Mucosa of stomach (tissue), 1 donor: ENCODE measurements at regions not wholly inside any gene's neighbourhood (a gene's known extent, or its start where the extent isn't known, plus 50 kb on each side); places are given as distances from the start of the nearest gene placed in this dataset.

Source experiments
- H3K27me3 ChIP-seq: one replicate; pipeline ENCODE4 v1.7.0; 2013; ENCODE audit warnings: mild to moderate bottlenecking, low read length; ENCODE audit not compliant: control insufficient read depth, insufficient read depth
- H3K36me3 ChIP-seq: one replicate; pipeline ENCODE4 v1.7.0; 2013; ENCODE audit warnings: low read length; ENCODE audit not compliant: control insufficient read depth, insufficient read depth
- H3K4me1 ChIP-seq: one replicate; pipeline ENCODE4 v1.7.0; 2013; ENCODE audit warnings: mild to moderate bottlenecking, low read length; ENCODE audit not compliant: control insufficient read depth, insufficient read depth
- H3K4me3 ChIP-seq: one replicate; pipeline ENCODE4 v1.7.0; 2013; ENCODE audit warnings: low read length
- H3K9ac ChIP-seq: one replicate; pipeline ENCODE4 v1.7.0; 2013; ENCODE audit warnings: mild to moderate bottlenecking, low read length, moderate library complexity
- H3K9me3 ChIP-seq: one replicate; pipeline ENCODE4 v1.7.0; 2013; ENCODE audit warnings: mild to moderate bottlenecking, low read length, moderate library complexity; ENCODE audit not compliant: control insufficient read depth
- donor health status: Pancreatic carcinoma.

DNA sequence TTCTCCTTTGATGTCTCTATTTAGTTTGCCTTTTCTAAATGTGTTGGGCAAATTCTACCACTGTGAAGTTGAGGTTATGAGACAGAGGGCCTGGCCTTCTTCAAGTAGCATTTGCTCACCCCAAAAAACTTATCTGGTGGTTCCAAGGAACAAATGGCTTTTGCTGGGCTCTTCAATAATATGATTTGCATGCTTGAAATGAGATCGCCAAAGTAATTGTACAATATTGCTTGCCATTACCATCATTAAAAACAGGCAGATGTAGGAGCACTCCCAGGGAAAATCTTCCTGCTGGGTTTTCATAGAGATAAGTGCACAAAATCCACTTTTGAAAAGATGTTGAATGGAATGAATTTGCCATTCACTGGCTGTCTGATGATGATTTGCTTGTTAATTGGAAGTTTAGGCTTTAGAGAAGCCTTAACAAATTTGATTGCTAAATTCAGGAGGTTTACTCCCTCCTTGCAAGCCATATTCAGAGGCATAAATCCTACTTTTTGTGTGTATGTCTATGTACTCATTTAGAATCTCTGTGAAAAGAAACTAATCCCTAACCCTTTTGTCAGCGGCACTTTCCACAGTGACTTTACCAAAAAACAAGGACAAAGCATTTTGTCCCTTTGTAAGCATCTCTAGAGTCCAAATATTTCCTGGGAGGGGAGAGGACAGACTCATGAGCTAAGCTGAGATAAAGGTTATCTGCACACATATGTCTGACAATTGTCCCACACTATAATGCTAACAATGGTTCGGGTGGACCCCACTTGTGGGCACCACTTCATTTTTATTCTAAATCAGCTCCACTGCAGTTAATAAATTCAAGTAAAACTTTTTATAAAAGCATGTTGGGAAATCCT lies 240.8 kb upstream of the PIK3C3 start:
- Histone ChIP-seq H3K4me1 (no peaks in the 10 kb centered on the region), H3K9me3 (no peaks in the 10 kb centered on the region), H3K4me3 (no peak overlapping the region), H3K27me3 (no peaks in the 10 kb centered on the region), H3K9ac (no peak overlapping the region), H3K36me3 (no peaks in the 10 kb centered on the region)

- no peaks in the 10 kb centered on the region for H3K36me3 ChIP-seq
- no peaks in the 10 kb centered on the region for H3K4me1 ChIP-seq
- H3K9ac ChIP-seq = no peak overlapping the region
- H3K9me3 ChIP-seq = no peaks in the 10 kb centered on the region
- H3K4me3 ChIP-seq = no peak overlapping the region
- H3K27me3 ChIP-seq = no peaks in the 10 kb centered on the region
Measured at GRCh38 chr18:41706301-41706700, 248.7 kb upstream of the PIK3C3 start.

DNA sequence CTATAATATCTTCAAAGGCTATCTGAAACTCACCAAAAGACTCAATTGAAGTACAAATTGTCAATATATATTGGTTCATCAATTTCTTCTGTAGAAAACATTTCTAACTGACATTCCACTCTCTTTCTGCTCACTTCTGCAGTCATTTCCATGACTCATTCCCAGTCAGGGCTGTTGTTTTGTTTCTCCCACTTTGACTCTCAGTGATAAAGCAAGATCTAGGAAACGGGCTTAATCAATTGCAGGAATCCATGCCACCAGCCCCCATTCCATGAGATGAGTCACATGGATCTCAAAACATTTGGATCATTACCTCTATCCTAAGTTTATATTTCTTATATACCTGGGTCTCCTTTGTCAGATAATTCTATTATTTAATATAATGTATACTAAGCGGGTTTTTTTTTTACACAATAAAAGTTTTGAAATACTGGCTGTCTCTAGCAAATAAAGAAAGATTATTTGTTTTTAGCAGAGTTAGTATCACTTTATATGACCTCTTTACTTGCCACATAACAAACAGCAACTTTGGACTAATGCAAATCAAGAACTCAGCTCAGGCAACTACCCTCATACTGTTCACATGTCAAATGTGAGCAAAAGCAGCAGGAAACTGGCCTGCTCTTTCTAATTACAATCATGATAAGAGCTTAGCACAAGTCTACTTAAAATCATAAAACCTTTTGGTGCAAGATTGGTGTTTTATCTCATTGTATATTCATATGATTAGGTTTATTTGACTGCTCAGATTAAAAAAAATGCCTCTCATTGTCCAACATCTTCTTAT lies 251.1 kb upstream of the PIK3C3 start:
- H3K4me3 ChIP-seq = no peak overlapping the region
- no peaks in the 10 kb centered on the region for H3K4me1 ChIP-seq
- no peaks in the 10 kb centered on the region for H3K36me3 ChIP-seq
- no peaks in the 10 kb centered on the region for H3K9me3 ChIP-seq
- H3K27me3 ChIP-seq = no peaks in the 10 kb centered on the region
- no peak overlapping the region for H3K9ac ChIP-seq

DNA sequence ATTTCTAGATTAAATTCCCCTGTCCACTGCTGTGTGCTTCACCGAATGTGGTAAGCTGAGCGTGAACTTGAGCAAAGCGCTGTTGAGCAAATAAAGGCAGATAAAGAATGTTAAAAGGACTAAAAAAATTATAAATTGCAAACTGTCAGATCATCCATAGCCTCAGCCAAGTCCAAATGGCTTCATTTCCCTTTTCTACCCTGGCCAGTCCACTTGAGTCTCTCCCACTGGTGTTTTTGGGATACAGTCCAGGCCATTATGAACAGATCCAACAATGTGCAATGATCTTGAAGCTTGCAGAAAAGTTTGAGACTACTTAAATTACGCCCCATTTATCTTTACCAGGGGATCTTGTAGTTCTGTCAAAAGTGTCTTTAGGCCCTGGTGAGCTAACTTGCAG lies 254.6 kb upstream of the PIK3C3 start:
- Histone ChIP-seq H3K36me3 (no peaks in the 10 kb centered on the region), H3K9ac (no peak overlapping the region), H3K4me1 (no peaks in the 10 kb centered on the region), H3K27me3 (no peaks in the 10 kb centered on the region), H3K9me3 (no peaks in the 10 kb centered on the region), H3K4me3 (no peak overlapping the region)

DNA sequence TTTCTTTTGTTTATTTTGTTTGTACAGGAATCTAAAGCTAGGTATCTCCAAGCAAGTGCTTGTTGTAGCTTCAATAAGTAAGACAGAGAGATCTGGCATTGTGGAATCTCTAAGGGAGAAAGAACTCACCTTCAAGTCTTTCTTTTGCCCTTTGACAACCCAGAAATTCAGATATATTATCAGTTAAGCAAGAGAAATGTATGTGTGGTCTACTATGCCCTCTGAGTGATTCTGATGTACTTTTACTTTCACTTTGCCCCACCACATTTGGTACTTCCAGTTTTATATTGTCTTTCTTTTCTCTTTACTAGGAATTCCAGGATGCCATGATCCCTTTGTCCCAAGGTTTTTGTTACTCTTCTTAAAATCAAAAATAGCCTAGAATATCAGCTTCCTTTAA lies 259.6 kb upstream of the PIK3C3 start:
- Histone ChIP-seq H3K36me3 (no peaks in the 10 kb centered on the region), H3K4me3 (no peak overlapping the region), H3K4me1 (no peaks in the 10 kb centered on the region), H3K9ac (no peak overlapping the region), H3K9me3 (no peaks in the 10 kb centered on the region), H3K27me3 (no peaks in the 10 kb centered on the region)

DNA sequence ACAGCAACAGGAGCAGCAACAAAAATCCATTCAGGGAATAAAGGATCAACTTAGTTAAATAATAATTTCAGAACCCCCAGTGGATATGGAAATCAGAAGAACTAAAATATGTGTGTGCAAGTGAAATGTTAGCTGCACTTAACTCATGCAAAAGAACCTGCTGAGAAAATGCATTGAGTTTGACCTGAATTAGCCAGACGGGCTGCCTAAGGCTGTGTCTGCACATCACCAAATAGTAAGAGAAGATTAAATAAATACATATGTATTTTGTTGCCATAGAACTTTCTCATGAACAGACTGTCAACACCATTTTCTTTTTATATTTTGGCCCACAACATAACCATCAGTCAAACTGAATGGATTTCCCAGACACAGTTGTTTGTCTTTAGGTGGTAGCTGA lies 262.0 kb upstream of the PIK3C3 start:
- H3K4me1 ChIP-seq = no peaks in the 10 kb centered on the region
- no peaks in the 10 kb centered on the region for H3K36me3 ChIP-seq
- no peak overlapping the region for H3K4me3 ChIP-seq
- no peaks in the 10 kb centered on the region for H3K9me3 ChIP-seq
- H3K9ac ChIP-seq = no peak overlapping the region
- H3K27me3 ChIP-seq = no peaks in the 10 kb centered on the region

DNA sequence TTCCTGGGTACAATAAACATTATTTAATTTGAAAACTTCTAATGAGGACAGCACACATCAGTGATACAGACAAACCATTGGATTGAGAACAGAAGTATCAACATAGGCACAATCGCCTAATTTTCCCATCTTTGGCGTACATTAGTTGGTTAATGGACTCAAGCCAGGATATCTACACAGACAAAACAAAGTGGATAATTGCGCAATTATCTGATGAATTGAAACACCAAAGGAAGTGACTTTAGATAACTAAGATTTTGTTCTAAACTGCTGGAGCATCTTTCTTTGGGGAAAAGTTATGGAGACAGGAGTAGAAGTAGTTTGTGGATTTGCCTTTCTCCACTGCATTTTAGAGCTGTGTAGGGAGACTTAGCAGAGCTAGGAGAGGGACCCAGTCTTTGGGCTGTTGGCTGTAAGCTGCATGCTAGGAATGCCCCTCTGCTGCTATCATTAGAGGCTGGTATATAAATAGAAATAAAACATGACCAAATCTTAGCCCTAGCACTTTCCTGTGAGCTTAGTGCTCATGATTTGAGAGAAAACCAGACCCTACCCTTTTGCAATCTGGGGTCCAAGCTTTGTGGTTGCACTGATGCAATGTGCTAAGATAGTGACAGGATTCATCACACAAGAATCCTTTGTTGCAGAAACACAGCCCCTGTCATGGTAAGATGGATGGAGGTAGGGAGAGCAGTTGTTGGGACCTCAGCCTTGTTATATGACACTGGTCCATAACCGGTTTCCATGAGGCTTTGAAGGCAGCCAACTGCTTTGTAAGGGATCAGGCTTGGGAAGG lies 264.5 kb upstream of the PIK3C3 start:
- Histone ChIP-seq H3K27me3 (no peaks in the 10 kb centered on the region), H3K9me3 (no peaks in the 10 kb centered on the region), H3K4me3 (no peak overlapping the region), H3K9ac (no peak overlapping the region), H3K4me1 (no peaks in the 10 kb centered on the region), H3K36me3 (no peaks in the 10 kb centered on the region)

DNA sequence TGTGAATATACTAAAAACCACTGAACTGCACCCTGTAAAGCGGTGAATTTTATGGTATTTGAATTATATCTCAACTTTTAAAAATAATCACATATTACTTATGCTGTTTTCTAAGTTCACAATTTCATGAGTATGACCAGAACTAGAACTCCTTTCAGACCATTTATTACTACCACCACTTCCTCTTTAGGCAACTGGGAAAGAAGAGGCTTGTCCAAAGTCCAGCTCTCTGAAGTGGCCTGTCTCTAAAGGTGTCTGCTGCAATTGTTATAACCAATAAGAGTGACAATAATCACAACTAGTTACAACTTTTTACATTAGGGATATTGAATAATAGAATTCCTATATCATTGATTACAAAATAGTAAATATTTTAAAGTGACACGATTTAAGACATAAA lies 267.9 kb upstream of the PIK3C3 start:
- Histone ChIP-seq H3K4me3 (no peak overlapping the region), H3K36me3 (no peaks in the 10 kb centered on the region), H3K4me1 (no peaks in the 10 kb centered on the region), H3K9ac (no peak overlapping the region), H3K9me3 (no peaks in the 10 kb centered on the region), H3K27me3 (no peaks in the 10 kb centered on the region)

DNA sequence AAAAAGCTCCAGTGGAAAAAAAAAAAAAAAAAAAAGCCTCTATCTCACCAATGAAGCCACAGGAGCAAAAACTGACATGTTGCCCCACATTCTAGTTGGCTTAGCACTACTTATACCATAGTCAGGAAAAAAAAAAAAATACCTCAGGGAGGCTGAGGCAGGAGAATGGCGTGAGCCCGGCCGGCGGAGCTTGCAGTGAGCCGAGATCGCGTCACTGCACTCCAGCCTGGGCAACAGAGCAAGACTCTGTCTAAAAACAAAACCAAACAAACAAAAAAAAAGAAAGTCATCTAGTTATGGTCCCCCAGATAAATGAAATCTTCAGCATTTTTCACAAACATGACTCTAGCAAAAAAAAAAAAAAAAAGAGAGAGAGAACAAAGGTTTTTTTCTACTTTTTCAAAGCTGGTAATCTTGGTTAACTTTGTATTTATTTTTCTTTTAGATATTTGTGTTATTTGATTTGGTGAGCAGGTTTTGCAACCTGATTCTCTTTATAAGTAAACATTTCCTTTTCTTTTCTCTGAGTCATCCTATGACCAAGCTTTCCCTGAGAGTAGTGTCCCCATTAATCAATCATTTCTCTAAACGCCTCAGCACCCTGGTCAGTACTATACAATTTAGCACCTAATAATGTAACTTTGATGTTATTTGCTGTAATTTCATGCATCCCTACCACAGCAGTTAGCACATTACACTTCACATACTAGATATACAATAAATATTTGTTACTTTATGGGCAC lies 273.7 kb upstream of the PIK3C3 start:
- Histone ChIP-seq H3K36me3 (no peaks in the 10 kb centered on the region), H3K4me3 (no peak overlapping the region), H3K9ac (no peak overlapping the region), H3K27me3 (no peaks in the 10 kb centered on the region), H3K4me1 (no peaks in the 10 kb centered on the region), H3K9me3 (no peaks in the 10 kb centered on the region)

DNA sequence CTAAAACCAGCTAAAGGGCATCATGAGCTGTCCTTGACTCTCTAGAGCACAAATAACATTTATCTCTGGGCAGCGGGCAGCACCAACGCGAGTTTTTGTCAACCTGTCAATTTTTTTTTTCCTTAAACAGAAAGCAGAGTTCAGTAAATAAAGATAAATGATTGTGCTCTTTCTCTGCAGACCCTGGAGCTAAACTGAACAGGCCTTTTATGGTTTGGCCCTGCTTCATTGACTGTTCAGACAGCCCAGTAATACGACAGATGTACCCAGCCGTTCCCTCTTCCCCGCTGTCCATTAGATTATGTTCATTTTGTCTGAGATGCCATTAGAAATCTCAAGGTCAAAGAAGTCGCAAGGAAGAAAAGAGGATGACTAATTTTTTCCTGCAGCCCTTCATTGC lies 280.5 kb upstream of the PIK3C3 start:
- Histone ChIP-seq H3K4me3 (no peak overlapping the region), H3K36me3 (no peaks in the 10 kb centered on the region), H3K4me1 (no peaks in the 10 kb centered on the region), H3K9ac (no peak overlapping the region), H3K27me3 (no peaks in the 10 kb centered on the region), H3K9me3 (no peaks in the 10 kb centered on the region)

DNA sequence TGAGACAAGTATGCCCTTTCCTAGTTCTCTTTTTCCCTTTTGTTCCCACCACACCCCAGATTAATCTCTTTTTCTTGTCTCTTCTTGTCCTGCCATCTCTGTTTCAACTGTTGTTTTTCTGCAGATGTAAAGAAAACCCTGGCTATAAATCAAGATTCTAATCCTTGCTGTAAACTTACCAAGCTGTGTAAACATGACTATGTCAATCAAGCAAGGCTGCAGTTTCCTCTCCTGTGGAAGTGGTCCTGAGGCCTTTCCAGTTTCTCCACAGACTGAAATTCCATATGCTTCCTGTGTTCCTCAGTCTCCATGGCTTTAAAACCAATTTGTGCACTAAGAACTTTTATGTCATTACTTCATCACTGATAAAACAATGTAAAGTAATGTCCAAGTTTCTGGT lies 288.8 kb upstream of the PIK3C3 start:
- Histone ChIP-seq H3K4me1 (no peaks in the 10 kb centered on the region), H3K9me3 (no peaks in the 10 kb centered on the region), H3K9ac (no peak overlapping the region), H3K27me3 (no peaks in the 10 kb centered on the region), H3K36me3 (no peaks in the 10 kb centered on the region), H3K4me3 (no peak overlapping the region)
